Cardiac fibroblast (primary cell): ENCODE measurements at regions not wholly inside any gene's neighbourhood (a gene's known extent, or its start where the extent isn't known, plus 50 kb on each side); places are given as distances from the start of the nearest gene placed in this dataset.

Source experiments
- DNase-seq, 2 donors: peaks; one replicate each; pipeline versions ENCODE4 v3.0.0 to v3.0.0-alpha.2; 2010; ENCODE audit warnings: low read depth in 2 of 2
- H3K4me3 ChIP-seq, 2 donors: replicated peaks in 1 of 2; 1 replicate in 1 of 2; 2 replicates in 1 of 2; pipeline ENCODE4 v1.5.1; 2011; ENCODE audit warnings: low read depth in 2 of 2, low read length in 2 of 2, mild to moderate bottlenecking in 2 of 2, moderate library complexity in 1 of 2
- TF ChIP-seq, protein P1 (sequence below): IDR thresholded peaks from one replicate; pipeline ENCODE4 v1.5.1; 2011; ENCODE audit warnings: low read depth, mild to moderate bottlenecking, low read length, inconsistent platforms

DNA sequence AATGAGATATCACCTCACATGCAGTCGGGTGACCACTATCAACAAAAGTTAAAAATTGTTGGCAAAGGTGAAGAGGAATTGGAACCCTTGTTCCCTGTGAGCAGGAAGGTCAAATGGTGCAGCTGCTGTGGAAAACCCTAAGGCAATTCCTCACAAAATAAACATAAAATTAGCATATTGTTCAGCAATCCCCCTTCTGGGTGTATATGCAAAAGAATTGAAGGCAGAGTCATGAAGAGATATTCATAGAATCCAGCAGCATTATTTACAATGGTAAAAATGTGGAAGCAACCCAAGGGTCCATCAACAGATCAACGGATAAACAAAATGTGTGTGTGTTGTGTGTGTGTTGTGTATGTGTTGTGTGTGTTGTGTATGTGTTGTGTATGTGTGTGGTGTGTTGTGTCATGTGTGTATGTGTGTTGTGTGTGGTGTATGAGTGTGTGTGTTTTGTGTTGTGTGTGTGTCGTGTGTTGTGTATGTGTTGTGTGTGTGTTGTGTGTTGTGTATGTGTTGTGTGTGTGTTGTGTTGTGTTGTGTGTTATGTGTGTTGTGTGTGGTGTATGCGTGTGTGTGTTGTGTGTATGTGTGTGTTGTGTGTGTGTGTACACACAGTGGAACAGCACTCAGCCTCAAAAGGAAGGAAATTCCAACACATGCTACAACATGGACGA, 245.1 kb downstream of the ERMARD start:
- DNase-seq = no peak
- H3K4me3 ChIP-seq = no peak overlapping the region
- TF ChIP-seq, protein P1, sequence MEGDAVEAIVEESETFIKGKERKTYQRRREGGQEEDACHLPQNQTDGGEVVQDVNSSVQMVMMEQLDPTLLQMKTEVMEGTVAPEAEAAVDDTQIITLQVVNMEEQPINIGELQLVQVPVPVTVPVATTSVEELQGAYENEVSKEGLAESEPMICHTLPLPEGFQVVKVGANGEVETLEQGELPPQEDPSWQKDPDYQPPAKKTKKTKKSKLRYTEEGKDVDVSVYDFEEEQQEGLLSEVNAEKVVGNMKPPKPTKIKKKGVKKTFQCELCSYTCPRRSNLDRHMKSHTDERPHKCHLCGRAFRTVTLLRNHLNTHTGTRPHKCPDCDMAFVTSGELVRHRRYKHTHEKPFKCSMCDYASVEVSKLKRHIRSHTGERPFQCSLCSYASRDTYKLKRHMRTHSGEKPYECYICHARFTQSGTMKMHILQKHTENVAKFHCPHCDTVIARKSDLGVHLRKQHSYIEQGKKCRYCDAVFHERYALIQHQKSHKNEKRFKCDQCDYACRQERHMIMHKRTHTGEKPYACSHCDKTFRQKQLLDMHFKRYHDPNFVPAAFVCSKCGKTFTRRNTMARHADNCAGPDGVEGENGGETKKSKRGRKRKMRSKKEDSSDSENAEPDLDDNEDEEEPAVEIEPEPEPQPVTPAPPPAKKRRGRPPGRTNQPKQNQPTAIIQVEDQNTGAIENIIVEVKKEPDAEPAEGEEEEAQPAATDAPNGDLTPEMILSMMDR = no peak

DNA sequence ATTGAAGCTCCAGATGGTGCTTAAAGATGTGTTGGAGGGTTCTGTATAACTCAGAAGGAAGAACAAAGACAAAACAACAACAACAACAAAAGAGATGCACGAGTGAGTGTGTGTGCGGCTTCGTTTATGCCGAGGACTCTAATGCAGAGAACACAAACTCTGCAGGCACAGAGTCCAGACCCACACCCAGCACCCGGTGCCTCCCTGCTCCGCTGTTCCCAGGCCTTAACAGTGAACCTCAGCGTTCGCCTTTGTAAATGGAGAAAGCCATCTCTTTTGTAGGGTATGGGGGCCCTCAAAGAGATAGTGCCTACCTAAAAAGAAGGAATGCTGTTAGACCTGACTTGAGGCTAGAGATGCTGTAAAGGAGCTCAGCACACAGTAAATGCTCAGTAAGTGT, 243.3 kb downstream of the ERMARD start:
- H3K4me3 ChIP-seq = no peak overlapping the region
- TF ChIP-seq, protein P1 = no peak
- no peak for DNase-seq

DNA sequence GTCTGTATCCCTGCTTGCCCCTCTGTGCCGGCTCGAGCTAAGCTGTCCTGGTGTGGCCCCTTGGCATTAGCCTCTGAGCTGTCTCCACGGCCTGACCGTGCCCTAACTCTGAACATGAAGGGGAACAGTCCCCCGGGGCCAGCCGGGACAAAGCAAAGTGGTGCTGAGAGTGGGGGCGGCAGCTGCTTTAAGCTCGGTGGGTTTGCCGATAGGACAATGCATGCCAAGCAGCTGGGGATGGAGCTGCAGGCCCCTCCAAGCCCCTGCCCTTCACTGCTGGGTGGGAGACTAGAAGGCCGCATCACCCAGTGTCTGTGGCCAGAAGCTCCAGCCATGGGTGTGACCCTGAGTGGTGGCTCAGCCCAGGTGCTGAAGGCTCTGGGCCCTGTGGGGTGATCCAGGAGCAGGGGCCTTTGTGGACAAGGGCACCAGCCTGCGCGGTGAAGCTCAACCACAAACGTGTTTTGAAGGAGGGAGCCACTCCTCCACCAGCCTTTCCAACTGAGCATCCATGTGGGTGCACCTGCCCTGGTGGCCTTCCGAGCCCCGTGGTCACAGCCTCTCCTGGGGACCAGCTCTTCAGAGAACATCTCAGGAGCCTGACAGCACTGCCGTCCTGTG, 242.5 kb downstream of the ERMARD start:
- no peak for DNase-seq
- H3K4me3 ChIP-seq = no peak overlapping the region
- TF ChIP-seq, protein P1 = no peak

DNA sequence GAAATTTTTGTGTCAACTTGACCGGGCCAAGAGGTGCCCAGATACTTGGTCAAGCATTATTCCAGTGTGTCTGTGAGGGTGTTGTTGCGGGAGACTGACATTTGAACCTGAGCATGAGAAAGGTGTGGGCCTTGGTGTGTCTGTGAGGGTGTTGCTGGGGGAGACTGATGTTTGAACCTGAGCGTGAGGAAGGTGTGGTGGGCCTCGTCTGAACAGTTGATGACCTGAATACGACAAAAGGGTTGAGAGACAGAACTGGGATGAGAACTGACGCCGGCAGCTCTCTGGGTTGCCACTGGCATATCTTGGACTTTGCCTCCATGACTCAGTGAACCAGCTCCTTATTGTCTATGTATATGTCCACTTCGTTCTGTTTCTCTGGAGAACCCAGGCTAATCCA, 240.5 kb downstream of the ERMARD start:
- TF ChIP-seq, protein P1 = no peak
- no peak for DNase-seq
- no peak overlapping the region for H3K4me3 ChIP-seq

DNA sequence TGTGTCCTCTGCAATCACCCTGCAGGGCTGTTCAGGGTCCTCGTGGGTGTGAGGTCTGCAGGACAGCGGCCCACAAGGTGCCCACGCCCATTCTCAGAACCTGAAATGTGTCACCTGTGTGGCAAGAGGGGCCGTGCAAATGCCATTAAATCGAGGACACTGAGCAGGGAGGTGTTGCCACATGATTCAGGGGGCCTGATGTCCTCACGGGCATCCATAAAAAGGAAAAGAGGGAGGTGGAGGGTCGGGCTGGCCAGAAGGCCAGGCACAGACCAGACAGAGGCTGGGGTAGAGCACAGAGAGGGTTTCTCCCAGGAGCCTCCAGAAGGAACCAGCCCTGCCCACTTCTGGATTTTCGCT, 239.6 kb downstream of the ERMARD start:
- TF ChIP-seq, protein P1 = no peak
- no peak for DNase-seq

GRCh38 chr6:169990095-169991030, 238.9 kb downstream of the ERMARD start:
- DNase-seq = no peak
- H3K4me3 ChIP-seq = no peak overlapping the region
- TF ChIP-seq, protein P1 = no peak

More for the DNA sequence above, 239.6 kb downstream of the ERMARD start:
- no peak overlapping the region for H3K4me3 ChIP-seq
